ENCODE measurements at regions not wholly inside any gene's neighbourhood (a gene's known extent, or its start where the extent isn't known, plus 50 kb on each side); places are given as distances from the start of the nearest gene placed in this dataset.
"Not testable (repeated sequence)": the region's sequence is repeated elsewhere in the genome, so short reads cannot be mapped to it uniquely, and the experiment has no call there.

- not testable (repeated sequence) for H3K27ac ChIP-seq (ENCODE audit: low read length); H3K9me2 ChIP-seq (replicated peaks; ENCODE audit: insufficient read depth, low read length); H3K36me3 ChIP-seq (ENCODE audit: insufficient read depth, low read length); H4K20me1 ChIP-seq (ENCODE audit: insufficient read depth, low read depth, low read length); DNase-seq; H3K4me3 ChIP-seq (ENCODE audit: low read length); H3K27me3 ChIP-seq (ENCODE audit: low read length); H3K4me2 ChIP-seq (ENCODE audit: low read depth, low read length, poor library complexity, severe bottlenecking); H3K79me2 ChIP-seq (ENCODE audit: low read length); H3K9ac ChIP-seq (ENCODE audit: low read length); H3K4me1 ChIP-seq (ENCODE audit: low read length); H3K9me3 ChIP-seq (ENCODE audit: low read length); H2AFZ ChIP-seq (ENCODE audit: low read length)
These were observed 5001.9 kb upstream of the OR11H1 start for GRCh38 chr22:10526079-10526478.

- H3K36me3 ChIP-seq (ENCODE audit: insufficient read depth, low read length); H4K20me1 ChIP-seq (ENCODE audit: insufficient read depth, low read depth, low read length); H3K9me2 ChIP-seq (replicated peaks; ENCODE audit: insufficient read depth, low read length): not testable (repeated sequence)
These were observed 4996.9 kb upstream of the OR11H1 start for GRCh38 chr22:10531141-10531540.

GRCh38 chr22:10572531-10572930 lies 4955.5 kb upstream of the OR11H1 start:
- H4K20me1 ChIP-seq (ENCODE audit: insufficient read depth, low read depth, low read length); H3K4me3 ChIP-seq (ENCODE audit: low read length); H3K9ac ChIP-seq (ENCODE audit: low read length); H3K79me2 ChIP-seq (ENCODE audit: low read length); H3K36me3 ChIP-seq (ENCODE audit: insufficient read depth, low read length); H2AFZ ChIP-seq (ENCODE audit: low read length); H3K4me2 ChIP-seq (ENCODE audit: low read depth, low read length, poor library complexity, severe bottlenecking); H3K27me3 ChIP-seq (ENCODE audit: low read length); H3K4me1 ChIP-seq (ENCODE audit: low read length); H3K9me3 ChIP-seq (ENCODE audit: low read length); H3K9me2 ChIP-seq (replicated peaks; ENCODE audit: insufficient read depth, low read length); DNase-seq; H3K27ac ChIP-seq (ENCODE audit: low read length): not testable (repeated sequence)

More at GRCh38 chr22:10531141-10531540, 4996.9 kb upstream of the OR11H1 start:
- not testable (repeated sequence) for H3K27ac ChIP-seq (ENCODE audit: low read length); H2AFZ ChIP-seq (ENCODE audit: low read length); H3K27me3 ChIP-seq (ENCODE audit: low read length); H3K79me2 ChIP-seq (ENCODE audit: low read length); H3K4me1 ChIP-seq (ENCODE audit: low read length); H3K9me3 ChIP-seq (ENCODE audit: low read length); H3K4me2 ChIP-seq (ENCODE audit: low read depth, low read length, poor library complexity, severe bottlenecking); H3K9ac ChIP-seq (ENCODE audit: low read length); H3K4me3 ChIP-seq (ENCODE audit: low read length); DNase-seq

GRCh38 chr22:10601071-10601470 lies 4926.9 kb upstream of the OR11H1 start:
- not testable (repeated sequence) for H3K9me3 ChIP-seq (ENCODE audit: low read length); H3K9ac ChIP-seq (ENCODE audit: low read length); H3K27ac ChIP-seq (ENCODE audit: low read length); H3K27me3 ChIP-seq (ENCODE audit: low read length); H3K9me2 ChIP-seq (replicated peaks; ENCODE audit: insufficient read depth, low read length); H3K36me3 ChIP-seq (ENCODE audit: insufficient read depth, low read length); DNase-seq; H3K4me1 ChIP-seq (ENCODE audit: low read length); H3K79me2 ChIP-seq (ENCODE audit: low read length); H2AFZ ChIP-seq (ENCODE audit: low read length); H3K4me2 ChIP-seq (ENCODE audit: low read depth, low read length, poor library complexity, severe bottlenecking); H3K4me3 ChIP-seq (ENCODE audit: low read length); H4K20me1 ChIP-seq (ENCODE audit: insufficient read depth, low read depth, low read length)

GRCh38 chr22:10631961-10632360 lies 4896.0 kb upstream of the OR11H1 start:
- not testable (repeated sequence) for H3K27me3 ChIP-seq (ENCODE audit: low read length); H3K4me1 ChIP-seq (ENCODE audit: low read length); H3K27ac ChIP-seq (ENCODE audit: low read length); H3K79me2 ChIP-seq (ENCODE audit: low read length); H3K9ac ChIP-seq (ENCODE audit: low read length); H3K9me3 ChIP-seq (ENCODE audit: low read length); H3K4me3 ChIP-seq (ENCODE audit: low read length); H3K4me2 ChIP-seq (ENCODE audit: low read depth, low read length, poor library complexity, severe bottlenecking); H2AFZ ChIP-seq (ENCODE audit: low read length); DNase-seq; H3K9me2 ChIP-seq (replicated peaks; ENCODE audit: insufficient read depth, low read length); H3K36me3 ChIP-seq (ENCODE audit: insufficient read depth, low read length); H4K20me1 ChIP-seq (ENCODE audit: insufficient read depth, low read depth, low read length)

- not testable (repeated sequence) for H2AFZ ChIP-seq (ENCODE audit: low read length); H3K27ac ChIP-seq (ENCODE audit: low read length); H3K4me2 ChIP-seq (ENCODE audit: low read depth, low read length, poor library complexity, severe bottlenecking); H3K9ac ChIP-seq (ENCODE audit: low read length); H3K4me1 ChIP-seq (ENCODE audit: low read length); H3K9me2 ChIP-seq (replicated peaks; ENCODE audit: insufficient read depth, low read length); H3K27me3 ChIP-seq (ENCODE audit: low read length); H3K4me3 ChIP-seq (ENCODE audit: low read length); DNase-seq; H3K36me3 ChIP-seq (ENCODE audit: insufficient read depth, low read length); H3K79me2 ChIP-seq (ENCODE audit: low read length); H3K9me3 ChIP-seq (ENCODE audit: low read length); H4K20me1 ChIP-seq (ENCODE audit: insufficient read depth, low read depth, low read length)
These were observed 4892.7 kb upstream of the OR11H1 start for GRCh38 chr22:10635341-10635740.

- not testable (repeated sequence) for H3K9ac ChIP-seq (ENCODE audit: low read length); H3K27ac ChIP-seq (ENCODE audit: low read length); DNase-seq; H3K9me3 ChIP-seq (ENCODE audit: low read length); H3K36me3 ChIP-seq (ENCODE audit: insufficient read depth, low read length); H3K4me2 ChIP-seq (ENCODE audit: low read depth, low read length, poor library complexity, severe bottlenecking); H3K9me2 ChIP-seq (replicated peaks; ENCODE audit: insufficient read depth, low read length); H3K4me1 ChIP-seq (ENCODE audit: low read length); H2AFZ ChIP-seq (ENCODE audit: low read length); H3K4me3 ChIP-seq (ENCODE audit: low read length); H4K20me1 ChIP-seq (ENCODE audit: insufficient read depth, low read depth, low read length); H3K79me2 ChIP-seq (ENCODE audit: low read length); H3K27me3 ChIP-seq (ENCODE audit: low read length)
These were observed 4865.2 kb upstream of the OR11H1 start for GRCh38 chr22:10662818-10663217.

- not testable (repeated sequence) for H2AFZ ChIP-seq (ENCODE audit: low read length); H3K9me2 ChIP-seq (replicated peaks; ENCODE audit: insufficient read depth, low read length); H3K4me3 ChIP-seq (ENCODE audit: low read length); H3K4me2 ChIP-seq (ENCODE audit: low read depth, low read length, poor library complexity, severe bottlenecking); H3K9ac ChIP-seq (ENCODE audit: low read length); DNase-seq; H4K20me1 ChIP-seq (ENCODE audit: insufficient read depth, low read depth, low read length); H3K27me3 ChIP-seq (ENCODE audit: low read length); H3K27ac ChIP-seq (ENCODE audit: low read length); H3K79me2 ChIP-seq (ENCODE audit: low read length); H3K4me1 ChIP-seq (ENCODE audit: low read length); H3K9me3 ChIP-seq (ENCODE audit: low read length); H3K36me3 ChIP-seq (ENCODE audit: insufficient read depth, low read length)
These were observed 4854.9 kb upstream of the OR11H1 start for GRCh38 chr22:10673065-10673464.

GRCh38 chr22:10678720-10679119 lies 4849.3 kb upstream of the OR11H1 start:
- not testable (repeated sequence) for H3K79me2 ChIP-seq (ENCODE audit: low read length)

More at GRCh38 chr22:10678720-10679119, 4849.3 kb upstream of the OR11H1 start:
- not testable (repeated sequence) for H3K9ac ChIP-seq (ENCODE audit: low read length); H3K9me3 ChIP-seq (ENCODE audit: low read length); H3K27me3 ChIP-seq (ENCODE audit: low read length); H3K27ac ChIP-seq (ENCODE audit: low read length); H2AFZ ChIP-seq (ENCODE audit: low read length); H3K9me2 ChIP-seq (replicated peaks; ENCODE audit: insufficient read depth, low read length); H3K4me2 ChIP-seq (ENCODE audit: low read depth, low read length, poor library complexity, severe bottlenecking); DNase-seq; H3K4me3 ChIP-seq (ENCODE audit: low read length); H3K36me3 ChIP-seq (ENCODE audit: insufficient read depth, low read length); H4K20me1 ChIP-seq (ENCODE audit: insufficient read depth, low read depth, low read length); H3K4me1 ChIP-seq (ENCODE audit: low read length)
